HepG2 (cell line): ENCODE measurements at regions not wholly inside any gene's neighbourhood (a gene's known extent, or its start where the extent isn't known, plus 50 kb on each side); places are given as distances from the start of the nearest gene placed in this dataset.

Source experiments
- ATAC-seq: fragments of 200-7000 bp; cut with Tn5 transposase; 3 replicates; pipeline ENCODE4 v1.9.1; 2020; ENCODE audit warnings: mild to moderate bottlenecking, moderate library complexity
- BruUV-seq: library from RNA; stranded (reverse); fragments of 400-500 nt; replicated peaks from 2 replicates; lab custom pipeline; 2021; lab: Mats Ljungman, UMichigan
- CTCF ChIA-PET: fragments of 300-600 bp; formaldehyde crosslinking; extraction: SDS; loops from one replicate; lab custom pipeline; 2021; ENCODE audit warnings: low total read pairs, inconsistent platforms, low intra/inter-chr PET ratio; lab: Yijun Ruan, JAX
- POLR2A ChIA-PET: fragments of 350-600 bp; sonication (Branson Sonifier 250); formaldehyde crosslinking; loops from one replicate; lab custom pipeline; 2020; ENCODE audit warnings: antibody characterized with exemption, inconsistent platforms; lab: Yijun Ruan, JAX
- DNase-seq: peaks from one replicate; pipeline ENCODE4 v3.0.0-alpha.2; 2015; ENCODE audit warnings: low spot score
- FAIRE-seq: peaks from 3 replicates; lab custom pipeline; 2011; peaks lifted over from hg19 to GRCh38; lab: Jason Lieb, UNC
- H2AFZ ChIP-seq: one replicate; pipeline ENCODE4 v1.6.1; 2011; ENCODE audit warnings: low read length, inconsistent platforms
- H3K27ac ChIP-seq: fragments of 300-600 bp; 3 replicates; pipeline ENCODE4 v1.8.0; 2011; ENCODE audit warnings: mixed run types, mild to moderate bottlenecking, mixed read lengths, low read length, inconsistent platforms; ENCODE audit not compliant: insufficient read depth; ENCODE audit errors: extremely low read length
- H3K27me3 ChIP-seq, 2 experiments: fragments of 200-600 bp in 1 of 2; 2 replicates in 1 of 2; 3 replicates in 1 of 2; pipeline versions ENCODE4 v1.6.0 to v1.8.0; 2011; ENCODE audit warnings: low read length in 2 of 2, mild to moderate bottlenecking in 2 of 2, moderate library complexity in 2 of 2, inconsistent platforms in 1 of 2; ENCODE audit not compliant: insufficient read depth in 2 of 2, control insufficient read depth in 1 of 2
- H3K36me3 ChIP-seq, 2 experiments: fragments of 200-600 bp in 1 of 2; replicated peaks in 1 of 2; 2 replicates in 1 of 2; 3 replicates in 1 of 2; pipeline versions ENCODE4 v1.5.1 to v1.8.0; 2011; ENCODE audit warnings: low read length in 2 of 2, inconsistent platforms in 1 of 2; ENCODE audit not compliant: insufficient read depth in 2 of 2, control insufficient read depth in 1 of 2
- H3K4me1 ChIP-seq: 2 replicates; pipeline ENCODE4 v1.5.1; 2012; ENCODE audit warnings: low read length, inconsistent platforms; ENCODE audit not compliant: insufficient read depth
- H3K4me2 ChIP-seq: 2 replicates; pipeline ENCODE4 v1.6.0; 2011; ENCODE audit warnings: low read depth, low read length, inconsistent platforms
- H3K4me3 ChIP-seq, 3 experiments: fragments of 200-600 bp in 1 of 3; sonication (generic), shearing (Covaris generic) in 1 of 3; replicated peaks in 1 of 3; 2 replicates each; pipeline ENCODE4 v1.5.1; 2011 to 2016; ENCODE audit warnings: low read length in 3 of 3, inconsistent platforms in 2 of 3, low read depth in 2 of 3, mild to moderate bottlenecking in 2 of 3, control low read depth in 1 of 3, mixed read lengths in 1 of 3; ENCODE audit not compliant: insufficient read depth in 1 of 3
- H3K79me2 ChIP-seq: one replicate; pipeline ENCODE4 v1.6.1; 2011; ENCODE audit warnings: low read length, inconsistent platforms; ENCODE audit not compliant: insufficient read depth
- H3K9ac ChIP-seq: 2 replicates; pipeline ENCODE4 v1.6.0; 2011; ENCODE audit warnings: mild to moderate bottlenecking, low read depth, low read length, inconsistent platforms; ENCODE audit not compliant: insufficient read depth
- H3K9me3 ChIP-seq: 2 replicates; pipeline ENCODE4 v1.5.1; 2012; ENCODE audit warnings: mild to moderate bottlenecking, low read length
- H4K20me1 ChIP-seq: 2 replicates; pipeline ENCODE4 v1.6.0; 2011; ENCODE audit warnings: inconsistent platforms, mild to moderate bottlenecking, low read length, moderate library complexity; ENCODE audit not compliant: insufficient read depth
- EEA1 ChIP-seq: sonication (generic); formaldehyde crosslinking; IDR thresholded peaks from 2 replicates; pipeline ENCODE4 v1.5.1; 2020; ENCODE audit warnings: mild to moderate bottlenecking, missing genetic modification reagents, borderline replicate concordance
- EED ChIP-seq: sonication (generic); formaldehyde crosslinking; IDR thresholded peaks from 2 replicates; pipeline ENCODE4 v1.5.0; 2020; ENCODE audit warnings: mild to moderate bottlenecking, missing genetic modification reagents
- ELF1 ChIP-seq: sonication (generic); formaldehyde crosslinking; IDR thresholded peaks from 2 replicates; pipeline ENCODE4 v1.4.0; 2020; ENCODE audit warnings: missing genetic modification reagents
- ELF4 ChIP-seq: sonication (generic); formaldehyde crosslinking; IDR thresholded peaks from 2 replicates; pipeline ENCODE4 v1.5.0; 2020; ENCODE audit warnings: missing genetic modification reagents, mild to moderate bottlenecking, moderate library complexity, borderline replicate concordance
- HNRNPLL ChIP-seq: fragments of 200-400 bp; formaldehyde crosslinking; IDR thresholded peaks from 2 replicates; pipeline ENCODE4 v1.6.1; 2017; ENCODE audit warnings: mild to moderate bottlenecking, low read depth, low read length; ENCODE audit not compliant: poor library complexity, severe bottlenecking
- HOXA5 ChIP-seq: sonication (generic); formaldehyde crosslinking; IDR thresholded peaks from 2 replicates; pipeline ENCODE4 v1.4.0; 2020; ENCODE audit warnings: missing genetic modification reagents
- JARID2 ChIP-seq: sonication (generic); formaldehyde crosslinking; IDR thresholded peaks from 2 replicates; pipeline ENCODE4 v1.8.1; 2023; ENCODE audit warnings: missing genetic modification reagents, inconsistent platforms; ENCODE audit not compliant: insufficient replicate concordance
- MED1 ChIP-seq: sonication (generic); formaldehyde crosslinking; IDR thresholded peaks from 2 replicates; pipeline ENCODE4 v1.4.0; 2020; ENCODE audit warnings: missing genetic modification reagents
- MIER3 ChIP-seq: IDR thresholded peaks from 2 replicates; pipeline ENCODE4 v1.6.1; 2016; ENCODE audit warnings: missing compliant biosample characterization, borderline replicate concordance
- NFIB ChIP-seq: sonication (generic); formaldehyde crosslinking; IDR thresholded peaks from 2 replicates; pipeline ENCODE4 v1.9.0; 2021; ENCODE audit warnings: missing genetic modification reagents, mild to moderate bottlenecking, borderline replicate concordance
- REXO4 ChIP-seq: sonication (generic); formaldehyde crosslinking; IDR thresholded peaks from 2 replicates; pipeline ENCODE4 v1.8.0; 2022; ENCODE audit warnings: missing genetic modification reagents, mild to moderate bottlenecking, borderline replicate concordance
- SP1 ChIP-seq, 2 experiments: fragments of 450-650 bp in 1 of 2; sonication (generic) in 1 of 2; formaldehyde crosslinking in 1 of 2; IDR thresholded peaks; 2 replicates each; pipeline versions ENCODE4 v1.4.0 to v1.6.1; 2016 to 2020; ENCODE audit warnings: missing genetic modification reagents in 1 of 2
- XBP1 ChIP-seq: sonication (generic); formaldehyde crosslinking; IDR thresholded peaks from 2 replicates; pipeline ENCODE4 v1.5.0; 2020; ENCODE audit warnings: missing genetic modification reagents
- ZMYM4 ChIP-seq: sonication (generic); formaldehyde crosslinking; IDR thresholded peaks from 2 replicates; pipeline ENCODE4 v1.8.1; 2023; ENCODE audit warnings: mild to moderate bottlenecking, missing genetic modification reagents
- ZNF513 ChIP-seq: sonication (generic); formaldehyde crosslinking; conservative IDR thresholded peaks from 2 replicates; pipeline ENCODE4 v1.5.0; 2020; ENCODE audit warnings: missing genetic modification reagents
- ZNF607 ChIP-seq: sonication (generic); formaldehyde crosslinking; IDR thresholded peaks from 2 replicates; pipeline ENCODE4 v1.5.1; 2020; ENCODE audit warnings: missing genetic modification reagents, mild to moderate bottlenecking, borderline replicate concordance
- ZNF652 ChIP-seq: IDR thresholded peaks from 2 replicates; pipeline ENCODE4 v1.6.1; 2016; ENCODE audit warnings: low read depth, borderline replicate concordance
- ZNF777 ChIP-seq: sonication (generic); formaldehyde crosslinking; IDR thresholded peaks from 2 replicates; pipeline ENCODE4 v1.4.0; 2020; ENCODE audit warnings: missing genetic modification reagents
- ZSCAN5A ChIP-seq: sonication (generic); formaldehyde crosslinking; IDR thresholded peaks from 2 replicates; pipeline ENCODE4 v1.8.0; 2022; ENCODE audit warnings: mild to moderate bottlenecking, missing genetic modification reagents, borderline replicate concordance
- WGBS: methylation state at CpG from one replicate; pipeline ENCODE4 v1.1.6; 2017; ENCODE audit warnings: low lambda C conversion rate; 5-methylcytosine and 5-hydroxymethylcytosine counted together
- in situ Hi-C: cut with HindIII; loops from 2 replicates; pipeline ENCODE4 v1.10.0; 2017; ENCODE audit warnings: low pct_unique_long_range_greater_than_20kb; ENCODE audit not compliant: extremely low pct_ligation_motif_present
- intact Hi-C: fragments of 100-400 bp; cut with micrococcal nuclease; formaldehyde crosslinking; loops from one replicate; pipeline ENCODE4 v1.10.0; 2022; ENCODE audit not compliant: unreplicated experiment
- TF ChIP-seq, protein P1 (sequence below), 2 experiments: fragments of 450-650 bp in 1 of 2; sonication (generic) in 1 of 2; formaldehyde crosslinking; IDR thresholded peaks; 2 replicates each; pipeline versions ENCODE4 v1.5.0 to v1.8.0; 2020 to 2022; ENCODE audit warnings: mild to moderate bottlenecking in 1 of 2, missing genetic modification reagents in 1 of 2

DNA sequence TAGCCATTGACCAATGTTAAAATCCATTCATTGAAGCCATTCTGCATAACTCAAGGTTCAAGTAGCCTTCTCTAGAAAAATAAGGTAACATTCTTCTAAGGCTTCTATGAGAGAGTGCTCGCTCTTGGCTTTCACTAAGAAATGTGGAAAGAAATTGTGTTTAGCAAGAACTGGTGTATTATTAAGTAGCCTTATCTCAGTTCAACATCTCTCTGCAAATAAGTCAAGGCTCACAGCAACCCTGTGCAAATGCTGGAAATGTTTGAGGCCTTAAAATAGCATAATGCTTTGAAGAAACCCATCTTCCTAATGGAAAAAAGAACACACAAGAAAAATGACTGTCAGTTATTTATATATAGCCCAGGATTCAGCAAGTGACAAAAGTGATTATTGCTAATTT lies 254.1 kb upstream of the PROX1 start (continued):
- no peak for TF ChIP-seq ZNF513 (CRISPR knock-in tag)

DNA sequence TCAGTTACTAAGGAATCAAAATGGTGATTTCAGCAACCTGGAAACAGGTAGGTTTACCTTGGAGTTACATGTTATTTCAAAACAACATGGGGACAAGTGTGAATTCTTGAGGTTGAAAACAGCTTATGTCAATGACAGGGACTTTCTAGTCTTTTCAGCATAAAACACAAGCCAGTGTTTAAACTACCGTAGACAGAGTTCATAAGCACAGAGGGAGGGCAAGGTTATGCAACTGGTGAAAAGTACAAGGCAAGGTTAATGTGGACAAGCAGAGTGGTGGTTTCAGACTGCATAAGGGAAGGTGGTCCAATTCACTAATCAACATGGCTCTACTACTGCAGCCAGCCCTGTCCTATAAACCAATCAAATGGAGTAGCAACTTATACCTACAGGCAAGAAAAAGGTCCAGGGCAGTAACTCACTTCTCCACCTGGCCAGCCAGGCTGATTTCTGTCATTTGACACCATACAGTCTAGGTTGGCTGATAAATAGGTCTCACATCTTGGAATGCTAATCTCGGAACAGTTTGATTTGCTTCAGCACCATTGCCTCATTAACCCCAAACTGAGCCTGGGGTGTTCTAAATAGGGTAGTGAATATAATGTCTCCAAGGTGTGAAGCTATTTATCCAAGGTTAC lies 250.3 kb upstream of the PROX1 start:
- BruUV-seq = no TSS peak
- TF ChIP-seq ZNF777 = no peak
- no peak; the same call in 1 of the 2 replicates for TF ChIP-seq EED (CRISPR knock-in tag)
- peak; percentile 82 for TF ChIP-seq HOXA5 (CRISPR knock-in tag)
- TF ChIP-seq EEA1 (CRISPR knock-in tag) = no peak
- peak; percentile 88; the same call in 1 of the 2 replicates for TF ChIP-seq MIER3 (CRISPR knock-in tag)
- peak; percentile 94 for TF ChIP-seq MED1 (CRISPR knock-in tag)
- TF ChIP-seq JARID2 (CRISPR knock-in tag) = peak; percentile 57
- no peak for TF ChIP-seq REXO4 (CRISPR knock-in tag)
- TF ChIP-seq, protein P1, sequence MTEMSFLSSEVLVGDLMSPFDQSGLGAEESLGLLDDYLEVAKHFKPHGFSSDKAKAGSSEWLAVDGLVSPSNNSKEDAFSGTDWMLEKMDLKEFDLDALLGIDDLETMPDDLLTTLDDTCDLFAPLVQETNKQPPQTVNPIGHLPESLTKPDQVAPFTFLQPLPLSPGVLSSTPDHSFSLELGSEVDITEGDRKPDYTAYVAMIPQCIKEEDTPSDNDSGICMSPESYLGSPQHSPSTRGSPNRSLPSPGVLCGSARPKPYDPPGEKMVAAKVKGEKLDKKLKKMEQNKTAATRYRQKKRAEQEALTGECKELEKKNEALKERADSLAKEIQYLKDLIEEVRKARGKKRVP (CRISPR knock-in tag; IDR thresholded peaks at IDR 0.05) = no peak
- no peak for TF ChIP-seq NFIB (CRISPR knock-in tag)
- TF ChIP-seq SP1 (IDR thresholded peaks at IDR 0.05) = no peak
- TF ChIP-seq SP1 (CRISPR knock-in tag; IDR thresholded peaks at IDR 0.05) = no peak
- no peak for TF ChIP-seq ZNF652
- TF ChIP-seq ELF1 (CRISPR knock-in tag) = no peak; the same call in 1 of the 2 replicates
- TF ChIP-seq ZMYM4 = peak; percentile 94
- TF ChIP-seq XBP1 (CRISPR knock-in tag) = no peak
- no peak for TF ChIP-seq ELF4
- no peak; the same call in 1 of the 2 replicates for TF ChIP-seq ZNF607 (CRISPR knock-in tag)
- no peak for TF ChIP-seq ZSCAN5A (CRISPR knock-in tag)
- TF ChIP-seq HNRNPLL = no peak

More for the DNA sequence above, 250.3 kb upstream of the PROX1 start:
- H3K27me3 ChIP-seq = no peaks in the 10 kb centered on the region
- H3K4me3 ChIP-seq = no peak overlapping the region
- POLR2A ChIA-PET = interaction anchor here (1.8 kb wide), 1 partner anchor 23 kb away, joined by 4 read pairs; no protein-coding TSS in a partner anchor
- DNase-seq (peak; percentile 86), ATAC-seq (peak; percentile 96), FAIRE-seq (peak; percentile 65)
- H3K9ac ChIP-seq = no peak overlapping the region
- intact Hi-C loops (loop anchor here (10.0 kb wide), 1 partner anchor 363 kb away; no protein-coding TSS in a partner anchor), in situ Hi-C loops (no loop called here)
- H3K4me2 ChIP-seq = peak overlapping the region; percentile 8; the same call in 1 of the 2 replicates
- H3K9me3 ChIP-seq = no peaks in the 10 kb centered on the region
- H3K27ac ChIP-seq = peak overlapping the region; percentile 62
- H3K79me2 ChIP-seq = no peaks in the 10 kb centered on the region
- 28% methylated on average over 2 of the region's 2 CpGs for WGBS
- H3K36me3 ChIP-seq = no peaks in the 10 kb centered on the region
- no peaks in the 10 kb centered on the region for H4K20me1 ChIP-seq
- CTCF ChIA-PET = no interaction called here
- no peak overlapping the region for H2AFZ ChIP-seq
- H3K4me1 ChIP-seq = peaks cover 65% of the 10 kb centered on the region
